Prostate gland (tissue), 2 donors: ENCODE measurements at regions not wholly inside any gene's neighbourhood (a gene's known extent, or its start where the extent isn't known, plus 50 kb on each side); places are given as distances from the start of the nearest gene placed in this dataset.

Source experiments
- CTCF ChIP-seq, 4 experiments: fragments of 200-600 bp in 2 of 4; fragments of 450-650 bp in 2 of 4; sonication (generic) in 2 of 4; IDR thresholded peaks; 1 replicate in 3 of 4; 2 replicates in 1 of 4; pipeline ENCODE4 v1.5.1; 2016 to 2019; ENCODE audit warnings: antibody characterized with exemption in 4 of 4, mild to moderate bottlenecking in 2 of 4, moderate library complexity in 2 of 4
- POLR2A ChIP-seq: fragments of 450-650 bp; IDR thresholded peaks from one replicate; pipeline ENCODE4 v1.6.1; 2016; ENCODE audit warnings: antibody characterized with exemption, mild to moderate bottlenecking

GRCh38 chr9:13857521-13857920 lies 456.4 kb downstream of the NFIB start:
- TF ChIP-seq CTCF (IDR thresholded peaks at IDR 0.05) (no peak), POLR2A (no peak)
